HG02678 (cell line): ENCODE measurements at regions not wholly inside any gene's neighbourhood (a gene's known extent, or its start where the extent isn't known, plus 50 kb on each side); places are given as distances from the start of the nearest gene placed in this dataset.

Source experiments
- ATAC-seq: cut with Tn5 transposase; IDR thresholded peaks from one replicate; pipeline ENCODE4 v1.9.1; 2021; ENCODE audit warnings: mild to moderate bottlenecking, moderate library complexity; ENCODE audit not compliant: unreplicated experiment

- no peak for ATAC-seq
Measured at GRCh38 chr2:235334179-235334578, 159.7 kb upstream of the AGAP1 start.

DNA sequence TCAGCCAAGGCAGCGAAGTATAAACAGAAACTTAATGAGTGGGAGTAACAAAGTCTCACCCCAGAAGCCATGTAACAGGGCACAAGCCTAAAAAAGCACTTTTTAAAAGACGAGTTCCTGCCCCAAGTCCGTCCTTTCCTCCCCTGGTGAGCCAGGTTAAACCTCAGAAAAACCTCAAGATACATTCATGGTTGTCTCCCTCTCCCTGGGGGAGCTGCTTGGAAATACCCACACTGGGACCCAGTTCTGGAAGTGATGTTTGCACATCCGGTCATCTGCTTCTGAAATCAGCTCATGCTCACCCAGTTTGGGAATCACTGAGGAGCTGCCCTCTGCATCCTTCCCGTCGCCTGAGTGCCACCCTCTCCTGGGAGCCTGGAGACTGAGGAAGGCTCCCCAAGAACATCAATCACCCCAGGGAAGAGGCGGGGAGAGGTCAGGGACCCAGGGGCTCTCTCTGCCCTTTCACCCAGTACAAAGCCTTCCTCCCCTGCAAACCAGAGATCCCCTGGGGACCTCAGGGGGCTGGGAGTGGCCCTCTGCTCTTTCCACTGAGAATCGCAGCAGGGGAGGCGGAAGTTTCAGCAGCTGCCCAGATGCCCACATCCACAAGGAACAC is 150.6 kb upstream of the AGAP1 start:
- ATAC-seq = no peak

- ATAC-seq = no peak
Measured at GRCh38 chr2:235343869-235344268, 150.0 kb upstream of the AGAP1 start.

GRCh38 chr2:235345745-235346144 is 148.1 kb upstream of the AGAP1 start:
- ATAC-seq = no peak

- no peak for ATAC-seq
Measured at GRCh38 chr2:235347691-235348090, 146.2 kb upstream of the AGAP1 start.

DNA sequence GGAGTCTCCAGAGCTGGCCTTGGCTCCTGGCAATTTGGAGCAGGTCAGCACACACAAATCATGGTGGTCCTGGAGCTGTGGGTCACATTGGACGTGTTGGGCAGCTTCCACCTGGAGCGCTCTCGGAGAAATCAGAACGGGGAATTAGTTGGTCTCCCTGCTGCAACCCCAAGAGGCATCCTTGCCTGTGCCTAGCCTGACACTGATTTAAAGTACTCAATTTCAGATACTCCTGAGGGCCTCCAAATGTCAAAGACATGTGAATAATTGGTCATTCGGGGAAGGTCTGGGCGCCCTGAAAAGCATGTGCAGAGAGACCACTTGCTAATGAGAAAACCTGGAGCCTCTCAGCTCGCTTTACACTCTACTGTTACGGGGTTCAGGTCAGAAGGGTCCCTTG is 145.5 kb upstream of the AGAP1 start:
- no peak for ATAC-seq

GRCh38 chr2:235350234-235350633 is 143.6 kb upstream of the AGAP1 start:
- no peak for ATAC-seq

GRCh38 chr2:235352541-235352940 is 141.3 kb upstream of the AGAP1 start:
- no peak for ATAC-seq

GRCh38 chr2:235357881-235358280 is 136.0 kb upstream of the AGAP1 start:
- no peak for ATAC-seq

- no peak for ATAC-seq
Measured at GRCh38 chr2:235358981-235359471, 134.8 kb upstream of the AGAP1 start.

GRCh38 chr2:235360446-235360845 is 133.4 kb upstream of the AGAP1 start:
- ATAC-seq = no peak

DNA sequence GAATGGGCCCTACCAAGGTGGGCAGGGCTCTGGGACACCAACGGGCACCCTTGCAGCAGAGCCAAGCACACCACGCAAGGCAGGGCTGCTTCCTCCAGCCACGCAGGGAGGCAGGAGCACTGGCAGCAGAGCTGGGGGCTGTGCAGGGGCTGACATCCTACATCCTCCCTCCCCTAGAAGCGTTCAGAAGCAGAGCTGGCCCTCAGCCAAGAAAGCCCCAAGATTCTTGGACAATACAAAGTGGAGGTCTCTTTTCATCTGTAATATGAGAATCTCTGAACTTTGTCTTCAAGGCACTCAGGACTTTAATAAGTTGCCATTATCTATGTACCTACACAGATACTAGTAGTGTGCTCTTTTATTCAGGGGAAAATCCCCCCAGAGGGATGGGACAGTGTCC is 128.1 kb upstream of the AGAP1 start:
- ATAC-seq = no peak

- no peak for ATAC-seq
Measured at GRCh38 chr2:235366390-235366789, 127.5 kb upstream of the AGAP1 start.

DNA sequence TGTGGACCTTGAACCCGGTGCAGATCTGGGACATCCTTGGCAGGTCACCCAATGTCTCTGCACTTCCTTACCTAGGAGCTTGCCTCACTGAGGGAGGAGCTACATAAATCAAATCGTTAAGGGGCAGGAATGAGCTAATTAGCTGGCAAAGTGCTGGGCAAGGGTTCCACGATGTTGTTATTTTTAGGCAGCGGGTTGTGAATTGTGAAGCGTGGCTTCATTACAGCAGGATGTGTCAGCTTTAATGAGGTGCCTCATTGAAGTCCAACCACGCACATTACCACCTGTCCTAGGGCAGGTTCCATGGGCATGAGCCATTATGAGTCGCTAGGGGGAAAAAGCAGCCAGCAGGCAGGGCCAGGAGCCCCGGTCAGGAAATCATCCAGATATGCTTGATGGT is 127.0 kb upstream of the AGAP1 start:
- no peak for ATAC-seq

GRCh38 chr2:235371018-235371417 is 122.8 kb upstream of the AGAP1 start:
- no peak for ATAC-seq

GRCh38 chr2:235373171-235373570 is 120.7 kb upstream of the AGAP1 start:
- no peak for ATAC-seq

DNA sequence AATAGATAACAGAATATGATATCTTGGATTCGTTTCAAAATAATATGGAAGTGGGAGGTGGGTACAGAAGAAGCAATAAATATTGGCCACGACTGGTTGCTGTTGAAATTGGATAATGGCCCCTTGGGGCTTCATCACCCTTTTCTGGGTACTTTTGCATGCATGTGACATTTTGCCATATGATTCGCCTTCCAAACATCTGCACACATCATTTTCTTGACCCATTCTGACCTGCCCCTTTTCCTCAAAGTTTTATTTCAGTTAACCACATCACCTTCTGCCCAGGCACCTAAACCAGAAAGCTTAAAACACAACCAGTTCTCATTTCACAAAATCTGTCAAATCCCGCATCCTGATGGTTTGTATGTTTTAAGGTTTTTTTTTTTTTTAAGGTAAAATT is 116.7 kb upstream of the AGAP1 start:
- no peak for ATAC-seq

- no peak for ATAC-seq
Measured at GRCh38 chr2:235378246-235378645, 115.6 kb upstream of the AGAP1 start.

DNA sequence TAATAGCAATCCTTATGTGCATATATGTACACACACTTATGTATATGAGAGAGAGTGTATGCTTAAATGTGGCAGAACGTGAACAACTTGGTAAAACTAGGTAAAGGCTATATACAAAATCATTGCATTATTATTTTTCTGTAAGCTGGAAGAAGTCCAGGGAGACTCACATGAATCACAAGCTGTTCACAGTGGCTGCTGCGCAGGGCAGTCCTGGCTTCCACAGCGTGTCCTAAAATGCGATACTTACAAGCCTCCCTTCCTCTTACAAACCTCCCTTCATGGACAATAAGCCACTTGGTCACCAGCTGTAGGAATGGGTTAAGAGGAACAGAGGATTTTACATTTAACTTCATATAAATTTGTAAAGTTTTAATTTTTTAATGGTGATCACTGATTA is 114.9 kb upstream of the AGAP1 start:
- no peak for ATAC-seq

- ATAC-seq = no peak
Measured at GRCh38 chr2:235381261-235381912, 112.5 kb upstream of the AGAP1 start.

GRCh38 chr2:235382179-235382578 is 111.7 kb upstream of the AGAP1 start:
- ATAC-seq = no peak

DNA sequence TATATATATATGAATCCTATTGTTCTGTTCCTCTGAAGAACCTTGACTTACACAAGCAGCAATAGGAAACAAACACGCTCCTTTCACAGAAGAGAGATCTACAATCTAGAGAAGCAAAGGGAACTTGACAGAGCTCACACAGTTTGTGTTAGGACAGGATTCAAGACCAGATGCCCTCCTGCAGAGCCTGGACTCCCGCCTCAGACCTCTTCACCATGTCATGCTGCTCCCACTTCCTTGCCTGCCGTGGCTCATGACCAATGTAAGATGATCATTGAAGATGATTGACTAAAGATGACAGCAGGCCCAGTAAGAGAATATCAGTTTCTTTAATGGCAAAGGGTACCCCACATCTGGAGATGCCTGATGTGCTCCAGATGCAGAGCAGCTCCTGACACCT is 111.2 kb upstream of the AGAP1 start:
- ATAC-seq = no peak
